ENCODE measurements at regions not wholly inside any gene's neighbourhood (a gene's known extent, or its start where the extent isn't known, plus 50 kb on each side); places are given as distances from the start of the nearest gene placed in this dataset.
"Not testable (repeated sequence)": the region's sequence is repeated elsewhere in the genome, so short reads cannot be mapped to it uniquely, and the experiment has no call there.

DNA sequence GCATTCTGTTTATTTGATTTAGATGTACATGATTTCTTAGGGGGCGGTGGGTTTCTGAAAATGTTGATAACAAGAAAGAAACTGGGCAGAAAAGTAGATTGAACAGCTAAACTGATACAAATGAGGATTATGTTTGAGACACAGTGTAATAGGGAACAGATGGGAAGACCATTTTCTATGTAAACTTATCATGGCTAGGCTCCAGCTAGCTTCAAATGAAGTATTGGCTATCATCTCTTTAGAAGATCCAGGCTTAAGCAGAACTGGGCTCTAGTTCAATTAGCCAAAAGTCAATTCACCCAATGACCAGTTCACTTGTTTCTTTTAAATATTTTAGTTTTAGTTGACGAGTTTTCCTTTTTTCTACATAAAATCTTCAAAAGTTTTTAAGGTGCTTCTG is 639.5 kb downstream of the ANKRD7 start:
- TF ChIP-seq CTCF (IDR thresholded peaks at IDR 0.05): no peak
- Histone ChIP-seq H3K9me3 (no peaks in the 10 kb centered on the region), H3K4me3 (ENCODE audit: low read depth in 1 of 2, low read length in 1 of 2) (no peak overlapping the region), H3K4me1 (ENCODE audit: control insufficient read depth in 1 of 2, insufficient read depth in 1 of 2, low read depth in 1 of 2, low read length in 1 of 2) (no peaks in the 10 kb centered on the region), H3K27ac (no peak overlapping the region), H3K27me3 (no peaks in the 10 kb centered on the region), H3K36me3 (no peaks in the 10 kb centered on the region)

GRCh38 chr7:118867860-118868259 is 643.4 kb downstream of the ANKRD7 start:
- Histone ChIP-seq H3K36me3 (no peaks in the 10 kb centered on the region), H3K27me3 (no peaks in the 10 kb centered on the region), H3K27ac (no peak overlapping the region), H3K9me3 (no peaks in the 10 kb centered on the region), H3K4me3 (ENCODE audit: low read depth in 1 of 2, low read length in 1 of 2) (no peak overlapping the region), H3K4me1 (ENCODE audit: control insufficient read depth in 1 of 2, insufficient read depth in 1 of 2, low read depth in 1 of 2, low read length in 1 of 2) (no peaks in the 10 kb centered on the region)
- no peak for TF ChIP-seq CTCF (IDR thresholded peaks at IDR 0.05)

DNA sequence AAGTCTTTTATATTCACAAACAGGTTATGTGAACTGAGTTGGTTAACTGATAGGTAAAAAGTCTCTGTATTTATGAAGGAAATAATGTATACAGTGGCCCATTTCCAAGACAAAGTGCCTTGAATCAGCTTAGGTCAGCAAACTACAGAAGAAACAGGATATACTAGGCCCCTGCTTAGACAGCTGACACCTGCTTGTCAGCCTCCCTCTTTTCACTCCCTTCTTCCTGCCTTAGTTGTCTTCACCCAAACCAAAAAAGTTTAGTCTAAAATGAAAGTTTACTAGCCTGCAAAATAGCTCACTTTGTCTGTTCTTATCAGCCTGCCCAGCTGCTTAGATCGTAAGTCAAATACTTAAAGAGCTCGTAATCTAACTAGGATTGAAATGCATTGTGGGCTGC is 644.6 kb downstream of the ANKRD7 start:
- not testable (repeated sequence) for H3K27ac ChIP-seq; H3K4me3 ChIP-seq (ENCODE audit: low read depth in 1 of 2, low read length in 1 of 2); H3K36me3 ChIP-seq; H3K27me3 ChIP-seq; H3K9me3 ChIP-seq; H3K4me1 ChIP-seq (ENCODE audit: control insufficient read depth in 1 of 2, insufficient read depth in 1 of 2, low read depth in 1 of 2, low read length in 1 of 2)

DNA sequence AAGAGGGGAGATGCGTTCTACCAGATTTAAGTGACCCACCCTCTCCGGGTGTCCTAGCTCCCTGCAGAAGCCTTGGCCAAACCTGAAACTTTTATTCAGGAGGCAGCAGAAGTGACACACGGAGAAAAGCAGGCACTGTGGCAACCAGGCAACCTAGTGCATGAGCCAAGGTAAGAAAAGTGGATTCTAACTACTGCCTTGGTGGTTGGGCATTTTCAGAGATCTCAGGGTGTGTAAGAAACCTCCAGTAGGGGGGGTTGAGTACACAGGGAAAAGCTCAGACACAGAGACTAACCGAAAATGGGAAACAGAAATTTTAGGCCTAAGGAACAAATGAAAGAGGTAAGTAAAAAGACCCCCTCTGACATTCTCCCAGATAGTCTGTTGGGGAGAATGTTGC is 645.7 kb downstream of the ANKRD7 start:
- H3K27ac ChIP-seq: no peak overlapping the region
- no peak for TF ChIP-seq CTCF (IDR thresholded peaks at IDR 0.05)
- no peaks in the 10 kb centered on the region for H3K27me3 ChIP-seq
- no peaks in the 10 kb centered on the region for H3K4me1 ChIP-seq (ENCODE audit: control insufficient read depth in 1 of 2, insufficient read depth in 1 of 2, low read depth in 1 of 2, low read length in 1 of 2)
- no peaks in the 10 kb centered on the region for H3K36me3 ChIP-seq
- H3K9me3 ChIP-seq: no peaks in the 10 kb centered on the region
- H3K4me3 ChIP-seq (ENCODE audit: low read depth in 1 of 2, low read length in 1 of 2): no peak overlapping the region

- Histone ChIP-seq H3K36me3 (no peaks in the 10 kb centered on the region), H3K27ac (no peak overlapping the region), H3K4me1 (ENCODE audit: control insufficient read depth in 1 of 2, insufficient read depth in 1 of 2, low read depth in 1 of 2, low read length in 1 of 2) (no peaks in the 10 kb centered on the region), H3K9me3 (no peaks in the 10 kb centered on the region), H3K27me3 (no peaks in the 10 kb centered on the region), H3K4me3 (ENCODE audit: low read depth in 1 of 2, low read length in 1 of 2) (no peak overlapping the region)
- TF ChIP-seq CTCF (IDR thresholded peaks at IDR 0.05): no peak
These were observed 648.1 kb downstream of the ANKRD7 start for GRCh38 chr7:118872568-118872967.

- no peaks in the 10 kb centered on the region for H3K36me3 ChIP-seq
- H3K27me3 ChIP-seq: no peaks in the 10 kb centered on the region
- no peak overlapping the region for H3K27ac ChIP-seq
- no peak overlapping the region for H3K4me3 ChIP-seq (ENCODE audit: low read depth in 1 of 2, low read length in 1 of 2)
- no peak for TF ChIP-seq CTCF (IDR thresholded peaks at IDR 0.05)
- no peaks in the 10 kb centered on the region for H3K9me3 ChIP-seq
- no peaks in the 10 kb centered on the region for H3K4me1 ChIP-seq (ENCODE audit: control insufficient read depth in 1 of 2, insufficient read depth in 1 of 2, low read depth in 1 of 2, low read length in 1 of 2)
These were observed 652.7 kb downstream of the ANKRD7 start for GRCh38 chr7:118877187-118877586.

Measured in neutrophil (primary cell).